ENCODE measurements at regions not wholly inside any gene's neighbourhood (a gene's known extent, or its start where the extent isn't known, plus 50 kb on each side); places are given as distances from the start of the nearest gene placed in this dataset.

DNA sequence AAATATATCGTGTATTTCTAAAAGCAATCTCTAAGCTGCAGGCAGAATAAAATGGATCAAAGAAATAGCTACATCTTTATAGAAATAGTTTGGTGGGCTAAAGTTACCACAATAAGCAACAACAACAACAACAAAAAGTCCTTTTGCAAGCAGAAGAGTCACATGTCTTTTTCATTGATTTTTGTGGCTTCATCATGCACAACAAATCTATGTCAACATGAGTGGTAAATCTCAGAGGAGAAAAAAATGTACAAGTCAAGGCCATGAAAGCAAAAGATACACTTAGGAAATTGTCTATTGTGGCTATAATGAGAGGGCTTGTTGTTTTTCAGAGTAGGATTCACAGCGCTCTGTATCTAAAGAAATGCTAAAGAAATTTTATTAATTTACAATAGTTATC, 269.7 kb downstream of the GRB14 start:
- TF ChIP-seq, protein P1, sequence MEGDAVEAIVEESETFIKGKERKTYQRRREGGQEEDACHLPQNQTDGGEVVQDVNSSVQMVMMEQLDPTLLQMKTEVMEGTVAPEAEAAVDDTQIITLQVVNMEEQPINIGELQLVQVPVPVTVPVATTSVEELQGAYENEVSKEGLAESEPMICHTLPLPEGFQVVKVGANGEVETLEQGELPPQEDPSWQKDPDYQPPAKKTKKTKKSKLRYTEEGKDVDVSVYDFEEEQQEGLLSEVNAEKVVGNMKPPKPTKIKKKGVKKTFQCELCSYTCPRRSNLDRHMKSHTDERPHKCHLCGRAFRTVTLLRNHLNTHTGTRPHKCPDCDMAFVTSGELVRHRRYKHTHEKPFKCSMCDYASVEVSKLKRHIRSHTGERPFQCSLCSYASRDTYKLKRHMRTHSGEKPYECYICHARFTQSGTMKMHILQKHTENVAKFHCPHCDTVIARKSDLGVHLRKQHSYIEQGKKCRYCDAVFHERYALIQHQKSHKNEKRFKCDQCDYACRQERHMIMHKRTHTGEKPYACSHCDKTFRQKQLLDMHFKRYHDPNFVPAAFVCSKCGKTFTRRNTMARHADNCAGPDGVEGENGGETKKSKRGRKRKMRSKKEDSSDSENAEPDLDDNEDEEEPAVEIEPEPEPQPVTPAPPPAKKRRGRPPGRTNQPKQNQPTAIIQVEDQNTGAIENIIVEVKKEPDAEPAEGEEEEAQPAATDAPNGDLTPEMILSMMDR (IDR thresholded peaks at IDR 0.05) = no peak
- TF ChIP-seq EZH2 (IDR thresholded peaks at IDR 0.05) = no peak

All from neural progenitor cell (in vitro differentiated cells).